ENCODE measurements at regions not wholly inside any gene's neighbourhood (a gene's known extent, or its start where the extent isn't known, plus 50 kb on each side); places are given as distances from the start of the nearest gene placed in this dataset.
"Not testable (repeated sequence)": the region's sequence is repeated elsewhere in the genome, so short reads cannot be mapped to it uniquely, and the experiment has no call there.

GRCh38 chr5:173487300-173487699 is 129.2 kb downstream of the BOD1 start:
- no peaks in the 10 kb centered on the region for H3K9me3 ChIP-seq (ENCODE audit: insufficient read depth, low read length)
- no peak overlapping the region for H3K27ac ChIP-seq (ENCODE audit: low read length)
- no peaks in the 10 kb centered on the region for H3K4me1 ChIP-seq (ENCODE audit: low read length)
- no peak overlapping the region for H3K4me2 ChIP-seq (ENCODE audit: low read length)
- peaks cover 37% of the 10 kb centered on the region; the same call in 1 of the 2 replicates for H3K27me3 ChIP-seq (ENCODE audit: low read depth, low read length)
- H2AFZ ChIP-seq (ENCODE audit: low read depth, low read length): no peak overlapping the region
- no peaks in the 10 kb centered on the region for H4K20me1 ChIP-seq (ENCODE audit: insufficient read depth, low read length)
- H3K36me3 ChIP-seq (replicated peaks; ENCODE audit: low read depth, low read length): no peaks in the 10 kb centered on the region
- H3K9ac ChIP-seq (ENCODE audit: low read length): no peak overlapping the region
- H3K79me2 ChIP-seq (ENCODE audit: low read length): no peaks in the 10 kb centered on the region
- no peak overlapping the region for H3K4me3 ChIP-seq (ENCODE audit: low read length)
- TF ChIP-seq EZH2phosphoT487 (IDR thresholded peaks at IDR 0.05; ENCODE audit: low read depth): no peak
- TF ChIP-seq, protein P1, sequence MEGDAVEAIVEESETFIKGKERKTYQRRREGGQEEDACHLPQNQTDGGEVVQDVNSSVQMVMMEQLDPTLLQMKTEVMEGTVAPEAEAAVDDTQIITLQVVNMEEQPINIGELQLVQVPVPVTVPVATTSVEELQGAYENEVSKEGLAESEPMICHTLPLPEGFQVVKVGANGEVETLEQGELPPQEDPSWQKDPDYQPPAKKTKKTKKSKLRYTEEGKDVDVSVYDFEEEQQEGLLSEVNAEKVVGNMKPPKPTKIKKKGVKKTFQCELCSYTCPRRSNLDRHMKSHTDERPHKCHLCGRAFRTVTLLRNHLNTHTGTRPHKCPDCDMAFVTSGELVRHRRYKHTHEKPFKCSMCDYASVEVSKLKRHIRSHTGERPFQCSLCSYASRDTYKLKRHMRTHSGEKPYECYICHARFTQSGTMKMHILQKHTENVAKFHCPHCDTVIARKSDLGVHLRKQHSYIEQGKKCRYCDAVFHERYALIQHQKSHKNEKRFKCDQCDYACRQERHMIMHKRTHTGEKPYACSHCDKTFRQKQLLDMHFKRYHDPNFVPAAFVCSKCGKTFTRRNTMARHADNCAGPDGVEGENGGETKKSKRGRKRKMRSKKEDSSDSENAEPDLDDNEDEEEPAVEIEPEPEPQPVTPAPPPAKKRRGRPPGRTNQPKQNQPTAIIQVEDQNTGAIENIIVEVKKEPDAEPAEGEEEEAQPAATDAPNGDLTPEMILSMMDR (IDR thresholded peaks at IDR 0.05; ENCODE audit: low read depth, low read length): no peak

DNA sequence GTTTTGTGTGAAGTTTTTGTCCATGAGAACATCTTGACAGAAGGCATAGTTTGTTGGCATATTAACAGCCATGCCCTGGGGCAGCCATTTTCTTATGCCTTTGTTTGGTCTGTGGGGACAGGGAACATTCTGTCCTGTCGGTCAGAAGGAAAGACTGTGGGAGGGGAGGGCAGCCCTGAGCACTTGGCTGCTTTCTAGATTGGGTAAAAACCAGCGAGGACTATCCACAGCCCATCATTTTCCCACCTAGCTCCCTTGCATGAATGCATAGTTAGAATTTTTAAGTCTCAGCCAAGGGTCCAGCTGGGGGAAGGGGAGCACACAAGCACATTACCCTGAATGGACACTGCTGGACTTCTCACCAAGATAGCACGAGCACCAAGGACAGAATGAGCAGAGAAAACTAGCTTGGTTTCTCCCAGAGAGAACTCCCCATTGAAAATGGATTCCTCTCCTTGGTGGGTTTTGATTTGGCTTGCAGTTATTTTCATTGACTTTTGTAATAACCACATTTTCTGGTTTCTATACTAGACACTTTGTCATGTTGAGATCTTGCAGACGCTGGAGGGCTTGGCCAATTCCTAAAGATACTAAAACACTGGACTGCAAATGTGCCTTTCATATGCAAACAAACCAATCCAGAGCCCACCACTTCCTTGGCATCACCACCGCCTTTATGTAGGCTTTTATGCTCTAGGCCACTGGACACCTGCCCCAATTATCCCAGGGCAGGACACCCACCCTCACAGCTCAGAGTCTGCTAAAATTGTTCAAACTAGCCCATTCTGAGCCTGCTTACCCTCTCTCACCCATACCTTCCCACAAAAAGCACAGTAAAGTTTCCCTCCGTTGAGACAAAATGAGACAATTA is 129.9 kb downstream of the BOD1 start:
- Histone ChIP-seq H3K79me2 (ENCODE audit: low read length) (no peaks in the 10 kb centered on the region), H3K4me2 (ENCODE audit: low read length) (no peak overlapping the region), H3K4me1 (ENCODE audit: low read length) (no peaks in the 10 kb centered on the region), H4K20me1 (ENCODE audit: insufficient read depth, low read length) (no peaks in the 10 kb centered on the region), H3K9me3 (ENCODE audit: insufficient read depth, low read length) (no peaks in the 10 kb centered on the region), H3K27ac (ENCODE audit: low read length) (no peak overlapping the region), H3K4me3 (ENCODE audit: low read length) (no peak overlapping the region), H3K36me3 (replicated peaks; ENCODE audit: low read depth, low read length) (no peaks in the 10 kb centered on the region), H2AFZ (ENCODE audit: low read depth, low read length) (no peak overlapping the region), H3K9ac (ENCODE audit: low read length) (no peak overlapping the region), H3K27me3 (ENCODE audit: low read depth, low read length) (peaks cover 31% of the 10 kb centered on the region; the same call in 1 of the 2 replicates)
- TF ChIP-seq, protein P1 (IDR thresholded peaks at IDR 0.05; ENCODE audit: low read depth, low read length): no peak
- TF ChIP-seq EZH2phosphoT487 (IDR thresholded peaks at IDR 0.05; ENCODE audit: low read depth): no peak

DNA sequence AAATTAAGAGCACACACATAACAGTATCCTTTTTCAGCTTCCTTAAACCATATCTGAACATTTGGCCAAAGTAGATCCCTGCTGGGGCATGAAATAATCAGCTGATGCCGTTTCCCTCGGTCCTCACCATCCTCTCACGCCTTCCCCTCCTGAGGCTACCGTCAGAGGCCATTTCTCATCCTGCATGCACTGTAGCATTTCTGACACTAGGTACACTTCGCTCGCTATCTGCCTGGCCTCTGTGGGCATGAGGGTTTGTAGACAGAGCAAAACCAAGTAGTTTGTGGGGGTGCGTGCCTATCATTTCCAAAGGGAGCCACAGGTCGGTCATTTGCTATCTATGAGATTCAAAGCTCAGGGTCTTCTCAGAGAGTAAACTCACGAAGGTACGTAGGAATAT is 131.9 kb downstream of the BOD1 start:
- H3K4me1 ChIP-seq (ENCODE audit: low read length): no peaks in the 10 kb centered on the region
- no peak overlapping the region for H3K4me3 ChIP-seq (ENCODE audit: low read length)
- H3K9ac ChIP-seq (ENCODE audit: low read length): no peak overlapping the region

DNA sequence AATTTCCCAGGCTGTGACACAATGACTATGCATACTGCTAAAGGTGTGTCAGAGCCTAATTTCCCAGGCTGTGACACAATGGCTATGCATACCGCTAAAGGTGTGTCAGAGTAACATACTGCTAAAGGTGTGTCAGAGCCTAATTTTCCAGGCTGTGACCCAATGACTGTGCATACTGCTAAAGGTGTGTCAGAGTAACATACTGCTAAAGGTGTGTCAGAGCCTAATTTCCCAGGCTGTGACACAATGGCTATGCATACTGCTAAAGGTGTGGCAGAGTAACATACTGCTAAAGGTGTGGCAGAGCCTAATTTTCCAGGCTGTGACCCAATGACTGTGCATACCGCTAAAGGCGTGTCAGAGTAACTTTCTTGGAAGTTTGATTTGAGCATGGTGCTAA is 132.9 kb downstream of the BOD1 start:
- H4K20me1 ChIP-seq (ENCODE audit: insufficient read depth, low read length); H3K9me3 ChIP-seq (ENCODE audit: insufficient read depth, low read length); H3K27ac ChIP-seq (ENCODE audit: low read length); H3K9ac ChIP-seq (ENCODE audit: low read length); H3K79me2 ChIP-seq (ENCODE audit: low read length); H3K4me2 ChIP-seq (ENCODE audit: low read length); H3K4me1 ChIP-seq (ENCODE audit: low read length); H3K36me3 ChIP-seq (replicated peaks; ENCODE audit: low read depth, low read length); H2AFZ ChIP-seq (ENCODE audit: low read depth, low read length); H3K4me3 ChIP-seq (ENCODE audit: low read length): not testable (repeated sequence)
- H3K27me3 ChIP-seq (ENCODE audit: low read depth, low read length): peaks cover 33% of the 10 kb centered on the region; the same call in 1 of the 2 replicates

More for the DNA sequence above, 131.9 kb downstream of the BOD1 start:
- Histone ChIP-seq H4K20me1 (ENCODE audit: insufficient read depth, low read length) (no peaks in the 10 kb centered on the region), H3K4me2 (ENCODE audit: low read length) (no peak overlapping the region), H3K36me3 (replicated peaks; ENCODE audit: low read depth, low read length) (no peaks in the 10 kb centered on the region), H3K27ac (ENCODE audit: low read length) (no peak overlapping the region), H3K79me2 (ENCODE audit: low read length) (no peaks in the 10 kb centered on the region), H3K27me3 (ENCODE audit: low read depth, low read length) (peaks cover 40% of the 10 kb centered on the region; the same call in 1 of the 2 replicates), H3K9me3 (ENCODE audit: insufficient read depth, low read length) (no peaks in the 10 kb centered on the region), H2AFZ (ENCODE audit: low read depth, low read length) (no peak overlapping the region)
- TF ChIP-seq, protein P1 (IDR thresholded peaks at IDR 0.05; ENCODE audit: low read depth, low read length): no peak
- TF ChIP-seq EZH2phosphoT487 (IDR thresholded peaks at IDR 0.05; ENCODE audit: low read depth): no peak
